GM12878 (cell line): ENCODE measurements at regions not wholly inside any gene's neighbourhood (a gene's known extent, or its start where the extent isn't known, plus 50 kb on each side); places are given as distances from the start of the nearest gene placed in this dataset.

Experiments
- ATAC-seq: fragments of 200-7000 bp; cut with Tn5 transposase; 3 replicates; pipeline ENCODE4 v1.9.1; 2020; ENCODE audit warnings: mild to moderate bottlenecking, moderate library complexity
- BruUV-seq: library from RNA; stranded (reverse); fragments of 400-500 nt; replicated peaks from 2 replicates; lab custom pipeline; 2021; lab: Mats Ljungman, UMichigan
- CTCF ChIA-PET: fragments of 300-600 bp; sonication (Branson Sonifier 250); formaldehyde crosslinking; extraction: SDS; loops from one replicate; lab custom pipeline; 2021; ENCODE audit warnings: inconsistent platforms; lab: Yijun Ruan, JAX
- POLR2A ChIA-PET: fragments of 350-600 bp; formaldehyde crosslinking; extraction: SDS; loops from one replicate; lab custom pipeline; 2021; ENCODE audit warnings: inconsistent platforms; lab: Charles Lee
- RAD21 ChIA-PET: fragments of 300-600 bp; sonication (Branson Sonifier 250); formaldehyde crosslinking; loops from one replicate; lab custom pipeline; 2023; ENCODE audit warnings: antibody characterized with exemption; ENCODE audit not compliant: unreplicated experiment; lab: Charles Lee
- SMC1A ChIA-PET: fragments of 300-600 bp; sonication (Branson Sonifier 250); formaldehyde crosslinking; loops from one replicate; lab custom pipeline; 2023; ENCODE audit not compliant: unreplicated experiment, uncharacterized antibody; lab: Charles Lee
- DNase-seq: peaks from one replicate; pipeline ENCODE4 v3.0.0-alpha.2; 2011; ENCODE audit warnings: low read depth, low spot score
- FAIRE-seq: peaks from 3 replicates; lab custom pipeline; 2011; peaks lifted over from hg19 to GRCh38; lab: Jason Lieb, UNC
- H2AFZ ChIP-seq: 2 replicates; pipeline ENCODE4 v1.6.0; 2011; ENCODE audit warnings: low read depth, low read length, control low read depth; ENCODE audit not compliant: control insufficient read depth
- H3K27ac ChIP-seq: 2 replicates; pipeline ENCODE4 v1.5.1; 2011; ENCODE audit warnings: control low read depth; ENCODE audit not compliant: control insufficient read depth, insufficient read depth
- H3K27me3 ChIP-seq, 2 experiments: replicated peaks in 1 of 2; 2 replicates each; pipeline versions ENCODE4 v1.6.0 to v1.6.1; 2011; ENCODE audit warnings: low read length in 1 of 2; ENCODE audit not compliant: control insufficient read depth in 2 of 2, insufficient read depth in 2 of 2
- H3K36me3 ChIP-seq, 2 experiments: 2 replicates each; pipeline ENCODE4 v1.5.1; 2011; ENCODE audit warnings: low read length in 1 of 2; ENCODE audit not compliant: control insufficient read depth in 2 of 2, insufficient read depth in 2 of 2
- H3K4me1 ChIP-seq: 2 replicates; pipeline ENCODE4 v1.6.1; 2011; ENCODE audit warnings: mild to moderate bottlenecking, low read length, moderate library complexity, mixed read lengths; ENCODE audit not compliant: control insufficient read depth, insufficient read depth
- H3K4me2 ChIP-seq: 2 replicates; pipeline ENCODE4 v1.6.0; 2011; ENCODE audit warnings: control low read depth; ENCODE audit not compliant: control insufficient read depth, insufficient read depth
- H3K4me3 ChIP-seq: fragments of 200-600 bp; sonication (generic); 2 replicates; pipeline ENCODE4 v1.5.1; 2016
- H3K79me2 ChIP-seq: 2 replicates; pipeline ENCODE4 v1.6.0; 2011; ENCODE audit warnings: low read length; ENCODE audit not compliant: control insufficient read depth, insufficient read depth
- H3K9ac ChIP-seq: 2 replicates; pipeline ENCODE4 v1.8.0; 2011; ENCODE audit warnings: low read length, control low read depth, mixed read lengths; ENCODE audit not compliant: control insufficient read depth, insufficient read depth
- H3K9me3 ChIP-seq: replicated peaks from 3 replicates; pipeline ENCODE4 v1.5.1; 2011; ENCODE audit warnings: mild to moderate bottlenecking, low read length; ENCODE audit not compliant: control insufficient read depth, insufficient read depth
- H4K20me1 ChIP-seq: 2 replicates; pipeline ENCODE4 v1.6.0; 2011; ENCODE audit not compliant: control insufficient read depth, insufficient read depth
- BMI1 ChIP-seq: fragments of 450-650 bp; IDR thresholded peaks from 2 replicates; pipeline ENCODE4 v1.6.1; 2016; ENCODE audit warnings: mild to moderate bottlenecking, moderate library complexity, borderline replicate concordance
- DPF2 ChIP-seq: fragments of 450-650 bp; IDR thresholded peaks from 2 replicates; pipeline ENCODE4 v1.6.1; 2017; ENCODE audit warnings: mild to moderate bottlenecking
- E2F8 ChIP-seq: fragments of 450-650 bp; IDR thresholded peaks from 2 replicates; pipeline ENCODE4 v1.6.1; 2018; ENCODE audit warnings: mild to moderate bottlenecking, low read depth, moderate library complexity; ENCODE audit not compliant: partially characterized antibody
- ETV6 ChIP-seq, 2 experiments: fragments of 450-650 bp in 1 of 2; IDR thresholded peaks in 1 of 2; conservative IDR thresholded peaks in 1 of 2; 2 replicates each; pipeline ENCODE4 v1.6.1; 2014; ENCODE audit warnings: antibody characterized with exemption in 1 of 2, borderline replicate concordance in 1 of 2, low read depth in 1 of 2, mild to moderate bottlenecking in 1 of 2, moderate library complexity in 1 of 2
- MTA2 ChIP-seq: fragments of 450-650 bp; IDR thresholded peaks from 2 replicates; pipeline ENCODE4 v1.6.1; 2016; ENCODE audit warnings: low read depth, mild to moderate bottlenecking, moderate library complexity
- RAD21 ChIP-seq: IDR thresholded peaks from 2 replicates; pipeline ENCODE4 v1.6.1; 2011; ENCODE audit warnings: mild to moderate bottlenecking, low read depth, low read length, moderate library complexity; ENCODE audit not compliant: insufficient read depth
- SKIL ChIP-seq: fragments of 450-650 bp; IDR thresholded peaks from 2 replicates; pipeline ENCODE4 v1.6.1; 2017; ENCODE audit warnings: mild to moderate bottlenecking, low read depth, inconsistent platforms; ENCODE audit not compliant: poor library complexity, severe bottlenecking
- SMAD5 ChIP-seq: IDR thresholded peaks from 2 replicates; pipeline ENCODE4 v1.6.1; 2016; ENCODE audit warnings: antibody characterized with exemption, low read depth
- ZBED1 ChIP-seq: IDR thresholded peaks from 2 replicates; pipeline ENCODE4 v1.6.1; 2016; ENCODE audit warnings: borderline replicate concordance
- ZBTB4 ChIP-seq: fragments of 450-650 bp; formaldehyde crosslinking; IDR thresholded peaks from 2 replicates; pipeline ENCODE4 v1.4.0; 2022; ENCODE audit warnings: mild to moderate bottlenecking, moderate library complexity
- ZNF207 ChIP-seq: fragments of 450-650 bp; IDR thresholded peaks from 2 replicates; pipeline ENCODE4 v1.6.1; 2014; ENCODE audit warnings: antibody characterized with exemption, mild to moderate bottlenecking, borderline replicate concordance
- ZNF384 ChIP-seq: IDR thresholded peaks from 2 replicates; pipeline ENCODE4 v1.6.1; 2012; ENCODE audit warnings: low read depth, mild to moderate bottlenecking, low read length, improper control_type of control experiment, borderline replicate concordance
- WGBS: methylation state at CpG from one replicate; pipeline ENCODE4 v1.1.6; 2016; ENCODE audit warnings: low lambda C conversion rate; ENCODE audit not compliant: insufficient replicate concordance, insufficient coverage; ENCODE audit errors: missing lambda C conversion rate; 5-methylcytosine and 5-hydroxymethylcytosine counted together
- in situ Hi-C: fragments of 300-500 bp; cut with MboI; formaldehyde crosslinking; loops from 9 replicates; pipeline ENCODE4 v1.14.3; 2018; ENCODE audit warnings: mixed read lengths
- intact Hi-C: fragments of 100-400 bp; cut with micrococcal nuclease; formaldehyde crosslinking; loops from one replicate; pipeline ENCODE4 v1.14.2; 2022; ENCODE audit not compliant: unreplicated experiment

GRCh38 chr1:214747050-214747635 is 144.1 kb downstream of the CENPF start:
- no peak for DNase-seq
- no peak overlapping the region for H3K27ac ChIP-seq
- no peak overlapping the region for H2AFZ ChIP-seq
- no peak for ATAC-seq
- TF ChIP-seq DPF2 (no peak), SKIL (no peak), BMI1 (no peak), MTA2 (no peak), ZNF384 (no peak), E2F8 (no peak), ETV6 (conservative IDR thresholded peaks at IDR 0.05 in 1 of 2, IDR thresholded peaks at IDR 0.05 in 1 of 2; ENCODE audit: borderline replicate concordance in 1 of 2, low read depth in 1 of 2) (no peak), ZBTB4 (CRISPR knock-in tag) (no peak), ZBED1 (no peak), RAD21 (no peak), ZNF207 (no peak), SMAD5 (no peak)
- CTCF ChIA-PET = no interaction called here
- no TSS peak for BruUV-seq
- RAD21 ChIA-PET = no interaction called here
- H3K4me1 ChIP-seq = no peaks in the 10 kb centered on the region
- POLR2A ChIA-PET = no interaction called here
- in situ Hi-C loops (no loop called here), intact Hi-C loops (no loop called here)
- H3K9ac ChIP-seq = no peak overlapping the region
- FAIRE-seq = no peak
- no peaks in the 10 kb centered on the region for H3K9me3 ChIP-seq
- H3K4me2 ChIP-seq = no peak overlapping the region
- H3K27me3 ChIP-seq = no peaks in the 10 kb centered on the region
- no peak overlapping the region for H3K4me3 ChIP-seq
- WGBS = 32% methylated on average over 5 of the region's 5 CpGs
- H3K36me3 ChIP-seq = no peaks in the 10 kb centered on the region
- SMC1A ChIA-PET = no interaction called here
- no peaks in the 10 kb centered on the region for H3K79me2 ChIP-seq
- H4K20me1 ChIP-seq = no peaks in the 10 kb centered on the region
